CD4-positive, alpha-beta T cell treated with Interferon gamma for 1 hour (primary cell): ENCODE measurements at regions not wholly inside any gene's neighbourhood (a gene's known extent, or its start where the extent isn't known, plus 50 kb on each side); places are given as distances from the start of the nearest gene placed in this dataset.
"Not testable (repeated sequence)": the region's sequence is repeated elsewhere in the genome, so short reads cannot be mapped to it uniquely, and the experiment has no call there.

Experiments
- DNase-seq: peaks from one replicate; pipeline ENCODE4 v3.0.0-alpha.2; 2020

- no peak for DNase-seq
Observed at GRCh38 chr5:103901885-103902284, 339.3 kb upstream of the NUDT12 start.

DNA sequence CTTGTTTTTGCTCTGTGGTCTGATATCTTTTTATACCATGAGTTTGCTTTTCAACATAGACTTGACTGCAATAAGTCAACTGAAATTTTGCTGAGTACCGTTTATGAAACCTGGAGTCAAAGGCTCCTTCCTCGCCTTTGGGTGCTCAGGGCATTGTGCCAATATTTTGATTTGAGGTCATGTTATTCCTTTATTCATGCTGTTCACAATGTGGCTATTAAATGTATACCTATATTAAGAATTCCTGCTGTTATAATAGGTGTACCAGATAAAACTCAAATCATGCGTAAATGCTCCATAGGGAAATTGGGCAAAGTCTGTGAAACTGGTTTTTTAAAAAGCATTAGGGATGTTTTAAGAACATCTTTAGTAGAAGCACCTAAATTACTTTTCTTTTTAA, 334.0 kb upstream of the NUDT12 start:
- no peak for DNase-seq

DNA sequence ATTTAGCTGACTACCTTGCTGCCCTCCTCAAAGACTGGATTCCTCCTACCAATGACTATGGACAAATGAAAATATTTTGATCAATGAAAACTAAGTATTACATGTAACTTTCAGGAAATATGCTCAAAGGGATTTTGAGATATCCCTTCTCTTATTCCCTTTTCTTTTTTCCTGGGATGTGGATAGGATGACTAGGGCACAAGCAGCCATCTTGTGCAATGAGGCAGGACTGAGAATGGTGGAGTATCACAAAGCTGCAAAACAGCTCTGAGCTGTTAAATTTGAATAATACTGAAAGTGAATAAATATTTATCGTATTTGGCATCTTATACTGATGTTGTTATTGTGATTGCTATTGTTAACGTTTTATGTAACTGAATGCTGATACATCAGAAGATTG, 333.1 kb upstream of the NUDT12 start:
- DNase-seq: no peak

- no peak for DNase-seq
Observed at GRCh38 chr5:103894882-103895281, 332.3 kb upstream of the NUDT12 start.

- DNase-seq: no peak
Observed at GRCh38 chr5:103891151-103891550, 328.6 kb upstream of the NUDT12 start.

DNA sequence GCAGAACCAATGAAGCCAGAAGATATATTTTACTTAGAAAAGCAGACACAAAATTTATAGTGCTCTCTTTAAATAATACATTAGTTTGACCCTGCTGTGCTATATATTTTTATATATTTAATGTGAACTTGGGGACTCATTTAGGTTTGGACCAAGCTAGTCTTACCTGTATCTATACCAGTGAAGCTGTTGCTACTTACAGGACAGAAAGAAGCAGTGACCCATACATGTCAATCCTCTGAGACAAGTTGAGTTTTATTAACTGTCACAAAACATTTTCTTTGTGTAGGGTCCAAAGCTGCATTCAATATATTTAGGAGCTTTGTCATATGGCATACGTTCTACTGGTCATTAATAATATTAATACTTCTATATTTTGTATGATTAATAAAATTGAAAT, 327.7 kb upstream of the NUDT12 start:
- no peak for DNase-seq

GRCh38 chr5:103889500-103890209, 327.1 kb upstream of the NUDT12 start:
- no peak for DNase-seq

DNA sequence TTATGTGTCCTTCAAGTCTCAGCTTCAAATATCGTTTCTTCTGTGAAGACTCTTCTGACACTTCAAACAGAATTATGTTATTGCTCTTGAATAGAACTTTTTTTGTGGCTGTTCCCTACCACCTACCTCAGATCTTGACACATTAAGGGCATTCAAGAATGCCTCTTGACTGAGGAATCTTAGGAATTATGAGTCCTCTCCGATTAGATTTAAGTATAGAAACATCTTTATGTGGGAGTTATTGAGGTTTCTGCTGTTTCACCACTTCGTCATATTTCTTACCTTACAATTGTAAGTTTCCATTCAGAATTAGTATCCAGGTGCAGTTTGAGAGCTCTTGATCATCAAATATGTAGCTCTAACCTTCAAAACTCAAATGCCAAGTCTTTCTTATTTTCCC, 324.2 kb upstream of the NUDT12 start:
- no peak for DNase-seq

DNA sequence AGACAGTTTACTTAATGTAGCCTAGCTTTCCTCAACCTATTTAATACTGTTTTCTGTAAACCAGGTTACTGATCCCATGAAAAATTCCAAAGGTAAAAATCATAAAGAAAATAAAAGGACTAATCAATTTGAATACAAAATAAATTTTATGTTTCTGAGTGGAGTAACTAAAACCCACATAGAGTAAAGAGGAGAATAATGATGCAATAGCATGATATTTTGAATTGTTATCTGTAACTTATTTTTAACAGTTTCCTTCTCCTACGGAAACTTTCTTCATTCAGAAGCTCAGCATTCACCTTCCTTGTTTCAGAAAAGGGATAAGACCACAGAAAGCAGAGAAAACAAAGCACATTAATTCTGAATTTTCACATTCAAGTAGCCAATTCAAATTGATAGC, 320.6 kb upstream of the NUDT12 start:
- DNase-seq: no peak

- no peak for DNase-seq
Observed at GRCh38 chr5:103881560-103881959, 319.0 kb upstream of the NUDT12 start.

- no peak for DNase-seq
Observed at GRCh38 chr5:103867857-103868598, 305.4 kb upstream of the NUDT12 start.

GRCh38 chr5:103866169-103866568, 303.6 kb upstream of the NUDT12 start:
- no peak for DNase-seq

- no peak for DNase-seq
Observed at GRCh38 chr5:103862398-103862797, 299.8 kb upstream of the NUDT12 start.

DNA sequence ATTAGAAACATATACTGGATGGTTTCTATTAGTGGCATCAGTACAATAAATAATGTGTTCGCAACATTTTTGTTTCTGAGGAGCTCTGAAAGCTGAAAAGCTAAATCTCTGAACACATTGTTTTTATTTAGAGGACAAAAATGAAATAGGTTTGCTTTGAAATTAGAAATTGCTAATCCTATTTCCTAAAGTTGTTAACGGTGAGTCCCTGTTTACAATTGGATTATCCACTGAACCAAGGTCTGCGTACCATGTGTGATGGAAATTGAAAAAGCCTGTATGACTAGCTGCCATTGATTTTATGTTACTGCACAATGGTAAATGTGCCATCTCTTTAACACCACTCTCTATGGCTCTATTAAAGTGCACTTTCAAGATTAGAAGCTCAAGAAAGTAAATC, 297.7 kb upstream of the NUDT12 start:
- no peak for DNase-seq

DNA sequence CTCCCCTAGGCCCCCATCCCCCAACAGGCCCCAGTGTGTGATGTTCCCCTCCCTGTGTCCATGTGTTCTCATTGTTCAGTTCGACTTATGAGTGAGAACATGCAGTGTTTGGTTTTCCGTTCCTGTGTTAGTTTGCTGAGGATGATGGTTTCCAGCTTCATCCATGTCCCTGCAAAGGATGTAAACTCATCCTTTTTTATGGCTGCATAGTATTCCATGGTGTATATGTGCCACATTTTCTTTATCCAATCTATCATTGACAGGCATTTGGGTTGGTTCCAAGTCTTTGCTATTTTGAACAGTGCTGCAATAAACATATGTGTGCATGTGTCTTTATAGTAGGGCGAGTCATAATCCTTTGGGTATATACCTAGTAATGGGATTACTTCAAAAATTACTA, 295.8 kb upstream of the NUDT12 start:
- not testable (repeated sequence) for DNase-seq

DNA sequence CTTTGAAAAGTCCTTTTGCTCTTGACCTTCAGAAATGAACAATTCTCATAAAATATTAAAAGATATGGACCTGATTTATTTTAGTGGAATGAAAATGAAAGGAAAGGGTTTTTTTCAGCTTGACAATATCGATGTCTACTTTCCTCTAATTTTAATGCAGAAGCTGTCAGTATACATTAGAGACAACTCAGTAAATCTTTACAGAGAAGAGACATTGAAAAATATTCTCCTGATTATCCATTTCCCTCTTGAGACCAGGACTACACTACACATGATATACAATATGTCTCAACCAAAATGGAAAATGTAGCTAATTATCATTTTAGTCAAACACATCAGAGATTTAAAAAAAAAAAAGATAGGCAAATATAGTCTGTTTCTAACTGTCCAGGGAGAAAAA, 288.5 kb upstream of the NUDT12 start:
- no peak for DNase-seq

DNA sequence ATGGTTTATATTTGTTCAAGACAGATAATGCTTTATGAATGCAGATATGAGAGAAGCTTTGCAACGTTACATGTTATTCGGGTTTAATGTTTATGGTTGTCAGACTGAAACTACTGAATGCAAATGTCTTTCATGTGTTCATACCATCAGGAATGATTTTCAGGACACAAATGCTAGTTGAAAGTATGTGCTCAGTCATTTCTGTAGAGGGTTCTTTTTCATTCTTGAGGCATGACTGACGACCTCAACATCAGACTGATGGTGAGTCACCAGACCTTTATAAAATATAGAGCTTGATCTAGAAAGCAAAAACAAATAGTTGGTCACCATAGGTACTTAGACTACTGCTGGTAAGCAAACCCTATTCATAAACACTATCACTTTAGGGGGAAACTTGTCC, 287.3 kb upstream of the NUDT12 start:
- DNase-seq: no peak

DNA sequence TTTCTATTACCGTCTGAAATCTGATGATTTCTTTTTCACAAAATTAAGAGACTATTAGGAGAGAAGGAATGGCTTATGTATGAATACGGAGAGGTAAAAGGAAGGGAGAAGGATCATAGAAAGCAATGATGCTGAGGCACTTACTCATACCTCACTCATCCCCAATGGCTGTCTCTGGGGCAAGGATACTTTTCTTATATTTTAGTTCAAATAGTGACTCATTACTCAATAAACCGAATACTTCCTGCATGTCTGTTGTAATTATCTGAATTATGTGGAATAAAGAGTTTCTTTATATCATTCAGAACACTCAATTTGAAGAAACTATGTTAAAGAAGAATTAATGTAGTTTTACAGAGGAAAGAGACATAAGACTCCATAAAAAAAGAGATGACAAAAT, 284.5 kb upstream of the NUDT12 start:
- no peak for DNase-seq

DNA sequence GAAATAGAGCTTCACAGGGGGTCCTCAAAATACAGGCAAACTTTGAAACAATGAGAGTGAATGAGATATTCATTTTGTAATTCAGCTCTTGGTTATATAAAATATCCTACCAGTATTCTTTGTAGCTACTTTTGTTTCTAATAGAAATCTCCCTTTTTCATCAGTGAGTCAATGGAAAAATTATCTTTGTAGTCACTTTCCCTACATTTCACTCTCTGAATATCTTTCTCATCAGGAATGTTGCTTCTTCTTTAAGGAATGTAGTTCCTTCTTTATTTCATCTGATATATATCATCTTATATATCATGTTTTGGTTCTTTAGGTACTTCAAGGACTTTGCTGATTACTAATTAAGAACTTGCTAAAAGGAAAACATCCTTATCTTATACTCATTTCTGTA, 280.3 kb upstream of the NUDT12 start:
- no peak for DNase-seq

- DNase-seq: no peak
Observed at GRCh38 chr5:103840600-103840999, 278.0 kb upstream of the NUDT12 start.

DNA sequence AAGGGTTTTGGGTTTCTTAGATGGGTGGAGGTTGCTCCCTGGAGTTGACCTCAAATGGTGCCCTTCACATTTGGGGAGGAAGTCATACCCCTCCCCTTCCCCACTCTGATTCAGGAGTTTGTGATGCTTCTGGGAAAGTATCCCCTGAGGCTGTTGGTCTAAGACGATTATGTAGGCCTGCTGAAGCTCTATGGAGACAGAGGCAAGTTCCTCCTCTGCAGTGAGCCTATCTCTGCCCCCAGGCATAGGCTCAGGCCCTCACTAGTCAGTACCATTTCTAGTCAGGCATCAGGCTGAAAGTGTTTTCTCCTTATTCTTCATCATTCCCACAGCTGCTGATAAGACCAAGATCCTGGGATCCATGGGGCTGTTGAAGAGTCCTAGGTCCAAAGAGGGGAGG, 271.6 kb upstream of the NUDT12 start:
- DNase-seq: no peak

DNA sequence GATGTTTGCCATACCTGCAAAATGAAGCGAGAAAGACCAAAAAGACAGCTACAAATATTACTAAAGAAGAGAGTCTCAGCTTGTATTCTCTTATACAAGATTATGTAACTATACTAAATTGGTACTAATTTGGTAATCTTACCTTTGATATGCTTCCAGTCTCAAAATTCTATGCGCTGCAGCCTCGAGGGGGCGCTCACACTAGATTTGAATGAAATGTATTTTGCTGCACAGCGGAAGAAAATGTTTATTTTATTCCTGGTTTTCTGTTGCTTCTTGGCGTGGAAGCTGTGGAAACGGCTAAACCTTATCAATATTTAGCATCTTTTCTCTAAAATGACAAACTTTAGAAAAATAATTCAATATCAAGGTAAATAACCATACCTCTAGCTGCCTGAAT, 267.0 kb upstream of the NUDT12 start:
- DNase-seq: no peak

- DNase-seq: no peak
Observed at GRCh38 chr5:103827976-103828375, 265.4 kb upstream of the NUDT12 start.

DNA sequence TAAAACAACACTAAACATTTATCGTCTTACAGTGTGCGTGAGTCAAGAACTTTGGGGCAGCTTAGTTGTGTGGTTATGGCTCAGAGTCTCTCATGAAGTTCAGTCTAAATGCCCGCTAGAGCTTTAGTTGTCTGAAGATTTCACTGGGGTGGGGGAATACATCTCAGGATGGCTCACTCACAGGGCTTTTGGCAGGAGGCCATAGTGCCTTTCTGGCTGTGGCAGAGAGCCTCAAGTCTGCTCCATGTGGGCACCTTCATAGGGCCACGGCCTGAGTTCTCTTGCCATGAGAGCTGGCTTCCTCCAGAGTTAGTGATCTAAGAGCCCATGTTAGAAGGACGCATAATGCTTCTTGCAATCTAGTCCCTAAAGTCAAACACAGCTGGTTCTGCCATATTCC, 258.8 kb upstream of the NUDT12 start:
- DNase-seq: no peak
